ENCODE measurements at regions not wholly inside any gene's neighbourhood (a gene's known extent, or its start where the extent isn't known, plus 50 kb on each side); places are given as distances from the start of the nearest gene placed in this dataset.

- Mint-ChIP-seq H3K4me3 (no peak overlapping the region), H3K9me3 (no peaks in the 10 kb centered on the region), H3K36me3 (no peaks in the 10 kb centered on the region), H3K4me1 (no peaks in the 10 kb centered on the region), H3K27ac (no peak overlapping the region), H3K27me3 (ENCODE audit: low read depth in 3 of 3) (no peaks in the 10 kb centered on the region)
- Histone ChIP-seq H3K9me3 (replicated peaks in 1 of 2; ENCODE audit: control insufficient read depth in 1 of 2, insufficient read depth in 1 of 2, low read length in 2 of 2) (no peaks in the 10 kb centered on the region), H2AFZ (ENCODE audit: insufficient read depth, low read depth, low read length, poor library complexity, severe bottlenecking) (no peak overlapping the region), H3K36me3 (replicated peaks in 1 of 2; ENCODE audit: control insufficient read depth in 1 of 2, insufficient read depth in 2 of 2, low read length in 2 of 2) (no peaks in the 10 kb centered on the region), H3K4me1 (ENCODE audit: control insufficient read depth in 1 of 2, insufficient read depth in 2 of 2, low read length in 2 of 2) (no peaks in the 10 kb centered on the region), H3K4me2 (replicated peaks; ENCODE audit: extremely low read depth, low read length, poor library complexity, severe bottlenecking) (no peak overlapping the region), H3K27me3 (ENCODE audit: control insufficient read depth in 2 of 2, insufficient read depth in 2 of 2, low read length in 2 of 2) (no peaks in the 10 kb centered on the region), H3K79me2 (ENCODE audit: insufficient read depth, low read length) (no peaks in the 10 kb centered on the region), H3K9ac (ENCODE audit: insufficient read depth, low read length, poor library complexity, severe bottlenecking) (no peak overlapping the region), H3K4me3 (replicated peaks in 1 of 3; ENCODE audit: low read depth in 2 of 3, low read length in 3 of 3) (no peak overlapping the region), H3K27ac (ENCODE audit: low read depth in 1 of 2, low read length in 2 of 2) (no peak overlapping the region), H4K20me1 (ENCODE audit: insufficient read depth, low read length) (no peaks in the 10 kb centered on the region)
- DNase-seq, result no peak
- no CpG with 5 or more reads among the region's 2 CpGs for WGBS (ENCODE audit: insufficient coverage)
- TF ChIP-seq CTCF (IDR thresholded peaks at IDR 0.05), result no peak
- intact Hi-C loops (cut with micrococcal nuclease), result no loop called here
Measured at GRCh38 chr11:96664110-96664509, 274.3 kb downstream of the JRKL start.

- Histone ChIP-seq H3K27me3 (ENCODE audit: control insufficient read depth in 2 of 2, insufficient read depth in 2 of 2, low read length in 2 of 2) (no peaks in the 10 kb centered on the region), H3K4me2 (replicated peaks; ENCODE audit: extremely low read depth, low read length, poor library complexity, severe bottlenecking) (no peak overlapping the region), H3K27ac (ENCODE audit: low read depth in 1 of 2, low read length in 2 of 2) (no peak overlapping the region), H3K4me1 (ENCODE audit: control insufficient read depth in 1 of 2, insufficient read depth in 2 of 2, low read length in 2 of 2) (no peaks in the 10 kb centered on the region), H2AFZ (ENCODE audit: insufficient read depth, low read depth, low read length, poor library complexity, severe bottlenecking) (no peak overlapping the region), H3K9ac (ENCODE audit: insufficient read depth, low read length, poor library complexity, severe bottlenecking) (no peak overlapping the region), H3K4me3 (replicated peaks in 1 of 3; ENCODE audit: low read depth in 2 of 3, low read length in 3 of 3) (no peak overlapping the region), H3K36me3 (replicated peaks in 1 of 2; ENCODE audit: control insufficient read depth in 1 of 2, insufficient read depth in 2 of 2, low read length in 2 of 2) (no peaks in the 10 kb centered on the region), H3K79me2 (ENCODE audit: insufficient read depth, low read length) (no peaks in the 10 kb centered on the region), H3K9me3 (replicated peaks in 1 of 2; ENCODE audit: control insufficient read depth in 1 of 2, insufficient read depth in 1 of 2, low read length in 2 of 2) (peaks cover 0 to 4% of the 10 kb centered on the region in 2 donors), H4K20me1 (ENCODE audit: insufficient read depth, low read length) (no peaks in the 10 kb centered on the region)
- WGBS (ENCODE audit: insufficient coverage), result no CpG with 5 or more reads among the region's 5 CpGs
- intact Hi-C loops (cut with micrococcal nuclease), result no loop called here
- no peak overlapping the region for H3K4me3 Mint-ChIP-seq
- H3K36me3 Mint-ChIP-seq, result no peaks in the 10 kb centered on the region
- H3K27me3 Mint-ChIP-seq (ENCODE audit: low read depth in 3 of 3), result peaks cover 0 to 2% (median 0%) of the 10 kb centered on the region in 3 donors
- H3K4me1 Mint-ChIP-seq, result no peaks in the 10 kb centered on the region
- no peak for DNase-seq
- peaks cover 0 to 4% (median 3%) of the 10 kb centered on the region in 7 donors for H3K9me3 Mint-ChIP-seq
- no peak for TF ChIP-seq CTCF (IDR thresholded peaks at IDR 0.05)
- no peak overlapping the region for H3K27ac Mint-ChIP-seq
Measured at GRCh38 chr11:96680211-96681018, 290.6 kb downstream of the JRKL start.

Measured in CD14-positive monocyte (primary cell).